KG1 (cell line): ENCODE measurements at regions not wholly inside any gene's neighbourhood (a gene's known extent, or its start where the extent isn't known, plus 50 kb on each side); places are given as distances from the start of the nearest gene placed in this dataset.
"Not testable (repeated sequence)": the region's sequence is repeated elsewhere in the genome, so short reads cannot be mapped to it uniquely, and the experiment has no call there.

Experiments
- DNase-seq: peaks from one replicate; lab custom pipeline; 2025; lab: John Stamatoyannopoulos, UW

GRCh38 chr7:51930834-51931233 is 614.2 kb upstream of the COBL start:
- DNase-seq = no peak

- DNase-seq = no peak
Measured at GRCh38 chr7:51929818-51930217, 613.2 kb upstream of the COBL start.

- DNase-seq = no peak
Measured at GRCh38 chr7:51927738-51928137, 611.1 kb upstream of the COBL start.

DNA sequence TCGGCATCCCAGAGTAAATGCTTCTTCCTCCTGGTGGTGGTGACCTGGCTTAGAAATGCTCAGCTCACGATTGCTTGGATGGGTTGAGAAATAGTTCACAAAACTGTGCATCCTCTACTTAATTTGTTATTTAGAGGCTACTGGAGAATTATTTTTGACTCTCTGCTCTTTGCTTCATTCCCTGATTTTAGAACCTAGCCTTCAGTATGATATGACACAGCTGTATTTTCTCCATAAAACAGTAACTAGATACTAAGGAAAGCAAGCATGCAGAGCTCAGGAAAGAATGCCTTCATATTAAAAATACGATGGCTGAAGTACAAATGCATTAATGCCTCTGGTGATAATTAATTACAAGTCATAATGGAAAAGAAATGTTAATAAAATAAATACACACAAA is 602.0 kb upstream of the COBL start:
- DNase-seq = no peak

- no peak for DNase-seq
Measured at GRCh38 chr7:51901489-51901840, 584.9 kb upstream of the COBL start.

GRCh38 chr7:51900755-51901488 is 584.3 kb upstream of the COBL start:
- DNase-seq = not testable (repeated sequence)

- DNase-seq = no peak
Measured at GRCh38 chr7:51899611-51900010, 583.0 kb upstream of the COBL start.

- no peak for DNase-seq
Measured at GRCh38 chr7:51882412-51882811, 565.8 kb upstream of the COBL start.

GRCh38 chr7:51881309-51881708 is 564.7 kb upstream of the COBL start:
- DNase-seq = no peak

GRCh38 chr7:51878865-51879264 is 562.3 kb upstream of the COBL start:
- no peak for DNase-seq

- no peak for DNase-seq
Measured at GRCh38 chr7:51869452-51869851, 552.8 kb upstream of the COBL start.

DNA sequence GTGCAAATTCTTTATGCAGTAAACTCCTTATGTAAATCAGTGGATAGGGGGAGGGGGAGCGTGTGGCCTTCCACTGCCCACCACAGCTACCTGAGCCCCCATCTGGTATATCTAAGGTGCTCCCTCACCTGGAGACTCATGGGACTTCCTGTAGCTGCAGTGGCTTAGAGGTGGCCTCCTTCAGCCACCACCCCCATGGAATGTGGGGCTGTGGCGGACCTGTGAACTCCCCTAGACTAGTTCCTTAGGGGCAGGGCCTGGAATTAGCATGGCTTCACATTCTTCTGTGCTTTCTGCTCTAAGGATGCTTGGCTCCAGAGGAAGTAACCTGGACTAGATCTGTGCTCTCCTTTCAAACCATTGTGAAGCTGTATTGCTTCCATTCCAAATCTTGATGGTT is 550.5 kb upstream of the COBL start:
- DNase-seq = no peak

DNA sequence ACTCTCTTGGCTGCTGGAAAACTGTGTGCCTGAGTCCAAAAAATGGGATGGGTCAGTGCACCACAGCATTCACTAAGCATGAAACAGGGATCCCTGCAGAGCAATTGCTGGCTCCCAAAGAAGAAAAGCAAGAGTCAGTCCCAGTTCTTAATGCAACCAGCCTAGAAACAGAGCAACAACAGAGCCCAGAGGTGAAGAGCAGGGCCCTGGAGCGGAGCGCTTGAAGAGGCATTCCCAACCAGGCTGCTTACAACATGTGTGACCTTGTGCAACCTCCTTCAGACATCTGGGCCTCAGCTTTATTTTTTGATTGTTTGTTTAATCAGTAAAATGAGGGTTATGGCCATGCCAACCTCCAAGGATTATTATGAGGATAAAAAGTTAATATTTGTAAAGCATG is 543.7 kb upstream of the COBL start:
- DNase-seq = no peak

- no peak for DNase-seq
Measured at GRCh38 chr7:51850126-51850525, 533.5 kb upstream of the COBL start.

GRCh38 chr7:51847461-51848134 is 531.0 kb upstream of the COBL start:
- no peak for DNase-seq

DNA sequence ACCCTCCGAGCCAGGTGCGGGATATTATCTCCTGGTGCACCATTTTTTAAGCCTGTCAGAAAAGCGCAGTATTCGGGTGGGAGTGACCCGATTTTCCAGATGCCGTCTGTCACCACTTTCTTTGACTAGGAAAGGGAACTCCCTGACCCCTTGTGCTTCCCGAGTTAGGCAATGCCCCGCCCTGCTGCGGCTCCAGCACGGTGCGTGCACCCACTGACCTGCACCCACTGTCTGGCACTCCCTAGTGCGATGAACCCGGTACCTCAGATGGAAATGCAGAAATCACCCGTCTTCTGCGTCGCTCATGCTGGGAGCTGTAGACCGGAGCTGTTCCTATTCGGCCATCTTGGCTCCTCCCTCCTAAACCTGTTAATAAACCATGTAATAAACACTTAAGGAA is 522.5 kb upstream of the COBL start:
- DNase-seq = not testable (repeated sequence)

DNA sequence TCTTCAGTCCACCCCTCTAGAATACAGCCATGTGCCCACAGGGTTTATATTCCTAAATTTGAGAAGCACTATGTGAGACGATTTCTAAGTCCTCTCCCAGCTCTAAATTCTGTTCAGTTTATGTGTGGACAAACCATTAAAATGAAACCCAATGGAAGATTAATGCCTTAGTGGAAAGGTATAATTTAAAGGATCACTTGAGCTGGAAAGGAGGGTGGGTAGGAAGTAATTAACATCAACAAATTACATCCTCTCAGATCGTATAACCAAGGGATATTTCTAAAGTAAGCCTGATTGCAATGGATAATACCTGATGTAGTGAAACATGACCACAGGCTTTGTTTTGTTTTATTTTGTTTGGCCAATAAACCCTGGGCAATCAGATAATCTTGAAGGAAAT is 511.0 kb upstream of the COBL start:
- DNase-seq = no peak

DNA sequence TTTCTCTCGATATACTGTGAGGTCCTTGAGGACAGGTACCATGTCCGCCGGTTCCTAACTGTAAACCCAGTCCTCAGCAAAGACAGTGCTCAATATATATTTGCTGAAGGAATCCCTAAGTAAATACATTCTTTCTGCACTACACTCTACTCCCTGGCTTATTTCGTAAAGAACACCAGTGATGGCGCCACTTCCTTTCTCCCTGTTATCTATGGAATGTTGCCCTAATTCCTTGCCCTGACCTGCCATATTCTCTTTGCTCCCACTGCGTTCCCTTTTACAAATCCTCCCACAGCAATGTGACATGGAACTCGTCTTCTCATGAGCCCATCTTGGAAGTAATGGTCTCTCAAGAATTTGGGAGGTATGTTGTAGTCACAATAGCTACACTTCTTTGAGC is 507.4 kb upstream of the COBL start:
- no peak for DNase-seq

DNA sequence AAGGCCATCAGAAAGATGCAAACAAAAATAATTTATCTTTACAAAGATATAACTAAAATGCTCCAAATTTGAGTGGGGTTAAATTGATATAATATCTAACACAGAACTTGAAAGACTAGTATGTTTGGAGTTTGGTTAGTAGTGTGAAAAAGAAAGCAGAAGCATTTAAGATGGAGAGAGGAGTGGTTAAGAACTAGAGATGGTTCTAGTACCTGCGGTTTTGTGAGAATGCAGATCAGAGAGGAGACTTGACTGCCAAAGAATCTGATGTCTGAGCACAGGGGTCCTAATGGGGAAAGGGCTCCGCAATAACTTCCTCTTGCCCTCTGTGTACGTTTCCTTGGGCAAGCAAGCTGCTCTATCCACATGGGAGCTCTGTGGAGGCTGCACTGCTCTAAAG is 506.8 kb upstream of the COBL start:
- no peak for DNase-seq

- DNase-seq = no peak
Measured at GRCh38 chr7:51817694-51818225, 501.2 kb upstream of the COBL start.

DNA sequence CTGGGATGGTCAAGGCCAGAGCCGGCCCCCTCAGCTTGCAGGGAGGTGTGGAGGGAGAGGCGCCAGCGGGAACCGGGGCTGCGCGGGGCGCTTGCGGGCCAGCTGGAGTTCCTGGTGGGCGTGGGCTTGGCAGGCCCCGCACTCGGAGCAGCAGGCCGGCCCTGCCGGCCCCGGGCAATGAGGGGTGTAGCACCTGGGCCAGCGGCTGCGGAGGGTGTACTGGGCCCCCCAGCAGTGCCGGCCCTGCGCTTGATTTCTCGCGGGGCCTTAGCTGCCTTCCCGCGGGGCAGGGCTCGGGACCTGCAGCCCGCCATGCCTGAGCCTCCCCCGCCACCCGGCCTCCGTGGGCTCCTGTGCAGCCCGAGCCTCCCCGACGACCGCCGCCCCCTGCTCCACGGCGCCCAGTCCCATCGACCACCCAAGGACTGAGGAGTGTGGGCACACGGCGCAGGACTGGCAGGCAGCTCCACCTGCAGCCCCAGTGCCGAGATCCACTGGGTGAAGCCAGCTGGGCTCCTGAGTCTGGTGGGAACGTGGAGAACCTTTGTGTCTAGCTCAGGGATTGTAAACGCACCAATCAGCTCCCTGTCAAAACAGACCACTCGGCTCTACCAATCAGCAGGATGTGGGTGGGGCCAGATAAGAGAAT is 489.3 kb upstream of the COBL start:
- DNase-seq = not testable (repeated sequence)

DNA sequence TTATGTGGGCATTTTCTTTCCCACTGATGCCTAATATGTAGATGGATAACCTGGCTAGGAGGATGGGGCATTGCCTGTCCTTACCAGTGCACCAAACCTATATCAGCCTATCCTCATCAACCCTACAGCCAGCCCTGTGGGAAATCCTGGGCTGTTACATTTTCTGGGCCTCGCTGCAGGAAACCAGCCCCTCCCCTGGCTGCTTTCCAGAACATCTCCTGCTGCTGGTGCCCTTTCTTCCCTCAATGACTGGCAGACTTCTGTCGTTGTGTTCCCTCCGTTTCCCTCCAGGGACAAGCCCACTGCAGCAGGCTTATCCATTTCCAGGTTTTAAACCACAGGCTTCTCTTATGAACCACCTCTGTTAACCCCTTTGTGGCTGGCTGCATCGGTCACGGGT is 486.1 kb upstream of the COBL start:
- no peak for DNase-seq

- DNase-seq = no peak
Measured at GRCh38 chr7:51797371-51797770, 480.8 kb upstream of the COBL start.
